Kasumi-1 (cell line): ENCODE measurements at regions not wholly inside any gene's neighbourhood (a gene's known extent, or its start where the extent isn't known, plus 50 kb on each side); places are given as distances from the start of the nearest gene placed in this dataset.
A peak's percentile ranks its signal among the peaks of the same experiment; 100 is the strongest.

Experiments
- DNase-seq, 2 experiments: peaks; one replicate each; lab custom pipeline; 2025; lab: John Stamatoyannopoulos, UW

- DNase-seq = no peak
These were observed 366.1 kb upstream of the TMPO start for GRCh38 chr12:98149270-98149669.

- DNase-seq = no peak
These were observed 365.6 kb upstream of the TMPO start for GRCh38 chr12:98149691-98150210.

- no peak for DNase-seq
These were observed 364.2 kb upstream of the TMPO start for GRCh38 chr12:98151105-98151590.

- no peak for DNase-seq
These were observed 363.4 kb upstream of the TMPO start for GRCh38 chr12:98151984-98152383.

GRCh38 chr12:98154850-98155249 lies 360.5 kb upstream of the TMPO start:
- peak in 1 of 2 experiments; percentile 24 for DNase-seq

- no peak for DNase-seq
These were observed 358.7 kb upstream of the TMPO start for GRCh38 chr12:98156697-98157096.

GRCh38 chr12:98162906-98163678 lies 352.3 kb upstream of the TMPO start:
- DNase-seq = no peak

- DNase-seq = no peak
These were observed 343.1 kb upstream of the TMPO start for GRCh38 chr12:98172304-98172703.

GRCh38 chr12:98172801-98173200 lies 342.6 kb upstream of the TMPO start:
- no peak for DNase-seq

GRCh38 chr12:98173773-98174427 lies 341.5 kb upstream of the TMPO start:
- DNase-seq = no peak

GRCh38 chr12:98174428-98174809 lies 341.0 kb upstream of the TMPO start:
- DNase-seq = no peak

GRCh38 chr12:98178126-98178525 lies 337.3 kb upstream of the TMPO start:
- DNase-seq = no peak

GRCh38 chr12:98179151-98179550 lies 336.2 kb upstream of the TMPO start:
- DNase-seq = no peak

GRCh38 chr12:98180603-98181002 lies 334.8 kb upstream of the TMPO start:
- no peak for DNase-seq

GRCh38 chr12:98182821-98183220 lies 332.6 kb upstream of the TMPO start:
- no peak for DNase-seq

GRCh38 chr12:98185606-98186005 lies 329.8 kb upstream of the TMPO start:
- no peak for DNase-seq

GRCh38 chr12:98188650-98189077 lies 326.7 kb upstream of the TMPO start:
- no peak for DNase-seq

GRCh38 chr12:98194591-98194990 lies 320.8 kb upstream of the TMPO start:
- DNase-seq = no peak

GRCh38 chr12:98198261-98198982 lies 317.0 kb upstream of the TMPO start:
- no peak for DNase-seq

- no peak for DNase-seq
These were observed 306.6 kb upstream of the TMPO start for GRCh38 chr12:98208816-98209215.

- DNase-seq = no peak
These were observed 303.3 kb upstream of the TMPO start for GRCh38 chr12:98211909-98212695.

- no peak for DNase-seq
These were observed 301.8 kb upstream of the TMPO start for GRCh38 chr12:98213556-98213955.
